ENCODE measurements at regions not wholly inside any gene's neighbourhood (a gene's known extent, or its start where the extent isn't known, plus 50 kb on each side); places are given as distances from the start of the nearest gene placed in this dataset.

DNA sequence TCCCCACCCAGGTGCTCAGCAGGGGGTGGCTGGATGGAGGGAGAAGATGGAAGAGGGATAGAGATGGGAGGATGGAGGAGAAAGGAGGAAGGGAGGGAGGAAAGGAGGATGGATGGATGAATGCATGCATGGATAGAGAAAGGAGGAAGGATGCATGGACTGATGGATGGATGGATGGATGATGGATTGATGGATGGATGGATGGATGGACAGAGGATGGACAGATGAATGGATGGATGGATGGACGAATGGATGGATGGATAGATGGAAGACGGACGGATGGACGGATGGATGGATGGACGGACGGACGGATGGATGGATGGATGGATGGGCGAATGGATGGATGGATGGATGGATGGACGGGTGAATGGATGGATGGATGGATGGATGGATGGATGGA is 64.1 kb downstream of the NCOR2 start:
- DNase-seq: no peak

DNA sequence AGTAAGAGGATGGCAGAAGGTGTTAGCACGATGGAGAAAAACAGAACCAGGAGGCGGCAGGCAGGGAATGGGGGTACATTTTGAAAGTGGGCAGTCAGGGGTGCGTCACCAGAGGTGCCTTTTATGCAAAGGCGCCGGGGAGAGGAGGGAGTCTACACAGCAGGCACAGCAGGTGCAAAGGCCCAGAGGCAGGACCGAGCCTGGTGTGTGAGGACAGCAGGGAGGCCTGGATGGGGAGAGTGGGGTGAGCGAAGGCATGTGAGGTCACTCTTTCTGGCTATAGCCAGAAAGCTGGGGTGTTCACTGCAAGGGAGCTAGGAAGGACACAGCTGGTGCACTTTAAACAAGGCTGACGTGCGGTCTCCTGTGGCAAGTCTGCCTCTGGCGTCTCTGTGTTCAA is 65.0 kb downstream of the NCOR2 start:
- DNase-seq: no peak

GRCh38 chr12:124501827-124502226 is 65.6 kb downstream of the NCOR2 start:
- no peak for DNase-seq

DNA sequence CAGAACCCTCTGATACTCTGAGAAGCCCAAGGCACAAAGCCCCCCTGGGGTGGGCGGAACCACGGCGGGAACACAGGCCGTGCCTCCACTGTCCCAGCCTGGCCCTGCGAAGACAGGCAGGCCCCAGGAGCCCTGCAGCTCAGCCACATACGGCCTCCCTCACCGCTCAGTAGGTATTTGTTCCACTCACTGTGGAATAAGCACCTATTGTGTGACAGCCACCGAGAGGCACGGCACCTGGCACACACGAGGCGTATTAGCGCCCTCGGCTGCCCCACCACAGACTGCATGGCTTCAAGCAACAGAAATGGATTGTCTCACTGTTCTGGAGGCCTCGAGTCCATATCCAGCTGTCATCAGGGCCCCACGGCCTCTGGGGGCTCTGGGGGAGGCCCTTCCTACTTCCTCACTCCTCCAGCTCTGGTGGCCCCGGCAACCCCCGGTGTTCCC is 66.3 kb downstream of the NCOR2 start:
- no peak for DNase-seq

GRCh38 chr12:124499898-124500244 is 67.5 kb downstream of the NCOR2 start:
- no peak for DNase-seq

GRCh38 chr12:124499190-124499753 is 68.1 kb downstream of the NCOR2 start:
- DNase-seq: no peak

DNA sequence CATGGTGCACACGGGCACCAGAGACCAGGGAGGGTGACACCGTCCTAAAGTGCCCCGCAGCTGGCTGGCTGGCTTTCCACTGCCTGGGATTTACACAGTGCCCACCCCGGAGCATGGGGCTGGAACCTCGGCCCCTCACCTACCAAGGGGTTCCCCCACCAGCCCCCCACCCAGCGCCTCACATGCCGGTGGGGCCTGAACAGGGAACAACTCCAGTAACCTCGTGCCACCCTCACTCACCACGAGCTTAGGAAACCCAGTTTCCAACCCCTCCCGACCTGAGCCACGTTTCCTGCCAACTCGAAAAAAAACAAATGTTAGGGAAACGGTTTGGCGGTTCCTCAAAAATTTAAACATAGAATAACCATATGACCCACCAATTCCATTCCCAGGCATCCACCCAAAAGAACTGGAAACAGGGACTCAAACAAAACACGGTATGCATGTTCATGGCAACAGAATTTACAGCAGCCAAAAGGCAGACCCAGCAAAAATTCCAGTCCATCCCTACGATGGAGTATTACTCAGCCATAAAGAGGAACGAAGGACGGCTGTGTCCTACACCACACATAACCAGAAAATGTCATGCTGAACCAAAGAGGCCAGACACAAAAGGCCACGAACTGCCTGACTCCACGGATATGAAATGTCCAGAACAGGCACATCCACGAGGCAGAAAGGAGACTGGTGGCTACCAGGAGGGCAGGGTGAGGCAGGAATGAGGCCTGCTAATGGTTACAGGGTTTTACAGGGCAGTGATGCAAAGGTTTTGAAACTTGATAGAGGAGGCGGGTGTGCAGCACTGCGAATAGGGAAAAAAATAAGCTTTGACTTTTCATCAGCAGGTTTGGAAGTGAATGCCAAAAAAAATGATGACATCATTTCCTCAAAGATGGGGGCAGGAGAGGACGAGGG is 68.9 kb downstream of the NCOR2 start:
- DNase-seq: no peak

- no peak for DNase-seq
These were observed 69.8 kb downstream of the NCOR2 start for GRCh38 chr12:124497658-124498057.

DNA sequence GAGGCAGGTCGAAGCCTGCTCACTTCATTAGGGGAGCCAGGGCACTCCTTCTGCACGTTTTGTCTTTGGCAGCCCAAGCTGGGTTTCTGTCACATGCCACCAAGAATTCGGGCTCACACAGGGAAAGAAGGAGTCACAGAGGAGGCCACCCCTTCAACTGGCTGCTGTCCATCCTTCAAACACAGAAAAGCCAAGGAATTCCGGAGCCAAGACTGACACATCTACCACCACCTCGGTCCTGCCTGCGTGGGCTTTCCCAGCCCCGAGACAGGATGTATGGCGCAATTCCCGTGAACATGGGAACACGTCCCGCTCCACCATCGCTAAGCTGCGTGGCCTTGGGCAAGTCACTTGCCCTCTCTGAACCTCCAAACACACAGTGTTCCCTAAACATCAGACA is 70.4 kb downstream of the NCOR2 start:
- no peak for DNase-seq

DNA sequence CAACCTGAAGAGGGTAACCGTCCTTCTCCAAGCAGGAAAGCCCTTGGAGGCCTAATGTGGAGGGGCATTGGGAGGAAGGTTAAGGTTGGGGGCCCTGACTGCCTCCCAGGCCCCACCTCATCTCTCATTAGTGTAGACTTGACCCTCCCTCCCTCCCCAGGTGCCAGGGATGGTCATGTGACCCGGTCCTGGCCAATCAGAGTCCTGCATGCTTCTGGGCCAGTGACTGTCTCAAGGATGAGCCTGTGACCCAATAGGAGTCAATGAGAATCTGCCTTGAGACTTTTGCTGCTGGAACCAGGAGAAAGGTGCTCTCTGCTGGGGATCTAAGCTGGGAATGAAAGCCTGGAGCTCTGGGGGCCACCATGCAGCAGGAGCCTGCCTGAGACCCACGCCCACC is 70.8 kb downstream of the NCOR2 start:
- DNase-seq: no peak

GRCh38 chr12:124495194-124495983 is 72.0 kb downstream of the NCOR2 start:
- no peak for DNase-seq

- DNase-seq: no peak
These were observed 72.7 kb downstream of the NCOR2 start for GRCh38 chr12:124494751-124495129.

- DNase-seq: no peak
These were observed 73.3 kb downstream of the NCOR2 start for GRCh38 chr12:124493809-124494750.

DNA sequence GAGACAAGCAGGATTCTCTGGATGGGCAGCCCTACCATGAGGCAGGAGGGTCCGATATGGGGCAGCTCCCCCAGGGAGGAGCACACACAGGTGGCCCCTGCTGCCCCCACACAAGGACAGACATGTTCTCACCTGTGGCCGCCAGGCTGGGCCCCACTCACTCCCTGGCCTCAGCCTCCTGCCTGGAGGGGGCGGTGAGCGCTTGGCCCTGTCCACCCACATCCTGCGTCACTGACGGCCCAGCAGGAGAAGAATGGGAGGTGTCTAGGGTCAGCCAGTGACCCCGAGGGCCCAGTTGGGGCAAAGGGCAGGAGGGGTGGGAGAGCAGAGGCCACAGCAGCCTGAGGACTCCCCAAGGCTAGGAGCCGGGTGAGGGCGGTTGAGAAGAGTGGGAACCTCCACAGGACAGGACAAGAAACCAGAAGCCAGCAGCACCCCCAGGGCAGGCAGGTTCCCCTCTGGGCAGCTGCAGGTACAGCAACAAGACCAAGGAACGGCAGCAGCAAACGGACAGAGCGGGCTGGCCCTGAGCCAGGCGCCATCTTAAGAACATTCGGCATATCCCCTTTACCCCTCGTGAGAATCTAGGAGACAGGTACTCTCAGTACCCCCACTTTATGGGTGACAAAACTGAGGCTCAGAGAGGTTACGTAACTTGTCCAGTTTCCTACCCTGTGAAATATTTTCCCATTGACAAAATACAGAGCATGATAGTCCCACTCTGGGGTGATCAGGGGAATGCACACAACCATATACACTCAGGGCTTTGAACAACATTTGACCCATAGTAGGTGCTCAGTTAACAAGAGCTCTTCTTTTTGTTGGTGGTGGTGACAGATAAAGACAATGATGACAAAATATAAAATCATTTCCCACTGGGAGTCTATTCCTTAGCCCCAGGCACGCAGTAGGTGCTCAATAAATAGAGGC is 74.3 kb downstream of the NCOR2 start:
- no peak for DNase-seq

GRCh38 chr12:124491856-124492420 is 75.5 kb downstream of the NCOR2 start:
- DNase-seq: no peak

DNA sequence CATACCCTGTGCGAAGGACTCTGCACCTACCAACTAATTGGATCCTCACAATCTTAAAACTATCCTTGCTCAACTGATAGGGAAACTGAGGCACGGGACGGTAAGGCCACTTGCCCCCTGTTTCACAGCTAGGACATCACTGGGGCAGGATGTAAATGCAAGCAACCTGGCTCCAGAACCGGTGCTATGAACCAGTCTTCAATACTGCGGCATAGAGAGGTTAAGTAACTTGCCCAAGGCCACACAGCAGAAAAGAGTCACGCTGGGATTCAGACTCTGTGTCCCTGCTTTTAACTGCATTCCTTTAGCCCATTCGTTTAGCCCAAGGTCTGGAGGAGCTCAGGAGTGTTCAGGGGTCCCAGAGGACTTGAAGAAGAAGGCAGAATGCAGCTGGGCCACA is 76.1 kb downstream of the NCOR2 start:
- no peak for DNase-seq

- no peak for DNase-seq
These were observed 76.7 kb downstream of the NCOR2 start for GRCh38 chr12:124490584-124491305.

GRCh38 chr12:124489915-124490583 is 77.4 kb downstream of the NCOR2 start:
- DNase-seq: no peak

- no peak for DNase-seq
These were observed 78.2 kb downstream of the NCOR2 start for GRCh38 chr12:124489220-124489619.

DNA sequence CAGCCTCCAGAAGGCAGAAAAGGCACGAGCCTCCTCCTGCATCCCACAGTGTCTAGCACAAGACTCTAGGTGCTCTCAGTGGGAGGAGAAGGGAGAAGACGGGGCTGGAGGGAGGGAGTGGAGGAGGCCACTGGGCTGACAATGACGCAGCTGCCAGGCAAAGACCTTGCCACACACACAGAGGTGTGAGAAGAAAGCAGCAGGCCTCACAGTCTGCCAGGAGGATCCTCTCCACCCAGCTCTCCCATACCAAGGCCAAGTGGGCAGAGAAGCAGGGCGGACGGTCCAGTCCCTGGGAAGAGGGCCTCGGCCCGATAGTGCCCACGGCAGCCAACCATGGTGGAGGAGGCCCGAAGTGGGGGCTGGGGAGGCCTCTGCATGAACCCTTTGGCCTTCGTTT is 78.9 kb downstream of the NCOR2 start:
- no peak for DNase-seq

Data from CD4-positive, alpha-beta T cell treated with Interleukin-10 for 1 hour (primary cell).